Uterus (tissue), 3 donors: ENCODE measurements at regions not wholly inside any gene's neighbourhood (a gene's known extent, or its start where the extent isn't known, plus 50 kb on each side); places are given as distances from the start of the nearest gene placed in this dataset.

Experiments
- DNase-seq, 2 donors: peaks; one replicate each; pipeline ENCODE4 v3.0.0-alpha.2; 2019 to 2020
- H3K27ac ChIP-seq, 2 donors: fragments of 200-600 bp; sonication (generic); 1 replicate in 1 of 2; 2 replicates in 1 of 2; pipeline ENCODE4 v1.5.1; 2016 to 2018
- H3K27me3 ChIP-seq, 2 donors: fragments of 200-600 bp; sonication (generic); one replicate each; pipeline ENCODE4 v1.5.1; 2018 to 2019; ENCODE audit warnings: control low read depth in 1 of 2
- H3K36me3 ChIP-seq, 2 donors: fragments of 200-600 bp; sonication (generic); one replicate each; pipeline ENCODE4 v1.5.1; 2019; ENCODE audit warnings: control low read depth in 1 of 2
- H3K4me1 ChIP-seq, 2 donors: fragments of 200-600 bp; sonication (generic); one replicate each; pipeline ENCODE4 v1.5.1; 2018 to 2019; ENCODE audit warnings: control low read depth in 1 of 2
- H3K4me3 ChIP-seq, 2 donors: fragments of 200-600 bp; sonication (generic); 1 replicate in 1 of 2; 2 replicates in 1 of 2; pipeline ENCODE4 v1.5.1; 2018 to 2019; ENCODE audit warnings: mild to moderate bottlenecking in 1 of 2
- H3K9me3 ChIP-seq, 2 donors: fragments of 200-600 bp; sonication (generic); one replicate each; pipeline ENCODE4 v1.5.1; 2019; ENCODE audit warnings: control low read depth in 1 of 2
- CTCF ChIP-seq, 4 experiments: fragments of 200-600 bp in 2 of 4; fragments of 450-650 bp in 2 of 4; sonication (generic) in 2 of 4; IDR thresholded peaks; one replicate each; pipeline ENCODE4 v1.5.1; 2016 to 2019; ENCODE audit warnings: antibody characterized with exemption in 4 of 4, mild to moderate bottlenecking in 2 of 4, moderate library complexity in 1 of 4
- POLR2A ChIP-seq, 2 donors: fragments of 450-650 bp; IDR thresholded peaks; one replicate each; pipeline ENCODE4 v1.6.1; 2016; ENCODE audit warnings: antibody characterized with exemption in 2 of 2, mild to moderate bottlenecking in 1 of 2, moderate library complexity in 1 of 2
- intact Hi-C: fragments of 100-400 bp; cut with DNase I; formaldehyde crosslinking; loops from one replicate; pipeline ENCODE4 v1.15.1; 2023; ENCODE audit warnings: low total_unique reads
- donor health status: DM: yes; HTN: yes; CAD: no.

GRCh38 chr21:30081506-30081905 lies 85.1 kb downstream of the CLDN17 start:
- DNase-seq, result no peak
- H3K27me3 ChIP-seq, result no peaks in the 10 kb centered on the region
- no peaks in the 10 kb centered on the region for H3K36me3 ChIP-seq
- no peaks in the 10 kb centered on the region for H3K9me3 ChIP-seq
- TF ChIP-seq CTCF (IDR thresholded peaks at IDR 0.05), result no peak
- no peak for TF ChIP-seq POLR2A (IDR thresholded peaks at IDR 0.05)
- intact Hi-C loops, result no loop called here
- H3K27ac ChIP-seq, result no peak overlapping the region
- no peaks in the 10 kb centered on the region for H3K4me1 ChIP-seq
- H3K4me3 ChIP-seq, result no peak overlapping the region

GRCh38 chr21:30072496-30072895 lies 94.1 kb downstream of the CLDN17 start:
- TF ChIP-seq CTCF (IDR thresholded peaks at IDR 0.05) (no peak), POLR2A (IDR thresholded peaks at IDR 0.05) (no peak)
- intact Hi-C loops, result no loop called here

GRCh38 chr21:30058928-30059327 lies 107.7 kb downstream of the CLDN17 start:
- Histone ChIP-seq H3K4me3 (no peak overlapping the region), H3K27ac (no peak overlapping the region), H3K4me1 (no peaks in the 10 kb centered on the region), H3K9me3 (no peaks in the 10 kb centered on the region), H3K36me3 (no peaks in the 10 kb centered on the region), H3K27me3 (no peaks in the 10 kb centered on the region)
- no peak for DNase-seq
- intact Hi-C loops, result no loop called here
- no peak for TF ChIP-seq CTCF (IDR thresholded peaks at IDR 0.05)
- no peak for TF ChIP-seq POLR2A (IDR thresholded peaks at IDR 0.05)

More at GRCh38 chr21:30072496-30072895, 94.1 kb downstream of the CLDN17 start:
- Histone ChIP-seq H3K4me1 (no peaks in the 10 kb centered on the region), H3K27me3 (no peaks in the 10 kb centered on the region), H3K9me3 (no peaks in the 10 kb centered on the region), H3K27ac (no peak overlapping the region), H3K4me3 (no peak overlapping the region), H3K36me3 (no peaks in the 10 kb centered on the region)
- no peak for DNase-seq

- no peak for TF ChIP-seq POLR2A (IDR thresholded peaks at IDR 0.05)
- no peak for TF ChIP-seq CTCF (IDR thresholded peaks at IDR 0.05)
- Histone ChIP-seq H3K9me3 (no peaks in the 10 kb centered on the region), H3K27ac (no peak overlapping the region), H3K4me1 (no peaks in the 10 kb centered on the region), H3K27me3 (no peaks in the 10 kb centered on the region), H3K4me3 (no peak overlapping the region), H3K36me3 (no peaks in the 10 kb centered on the region)
- intact Hi-C loops, result no loop called here
- DNase-seq, result no peak
These were observed 109.5 kb downstream of the CLDN17 start for GRCh38 chr21:30057108-30057507.

- Histone ChIP-seq H3K4me1 (no peaks in the 10 kb centered on the region), H3K27ac (no peak overlapping the region), H3K9me3 (no peaks in the 10 kb centered on the region), H3K36me3 (no peaks in the 10 kb centered on the region), H3K4me3 (no peak overlapping the region), H3K27me3 (no peaks in the 10 kb centered on the region)
- intact Hi-C loops, result no loop called here
- no peak for DNase-seq
- TF ChIP-seq POLR2A (IDR thresholded peaks at IDR 0.05) (no peak), CTCF (IDR thresholded peaks at IDR 0.05) (no peak)
These were observed 108.8 kb upstream of the GRIK1 start for GRCh38 chr21:30048570-30048969.
